ENCODE measurements at regions not wholly inside any gene's neighbourhood (a gene's known extent, or its start where the extent isn't known, plus 50 kb on each side); places are given as distances from the start of the nearest gene placed in this dataset.

DNA sequence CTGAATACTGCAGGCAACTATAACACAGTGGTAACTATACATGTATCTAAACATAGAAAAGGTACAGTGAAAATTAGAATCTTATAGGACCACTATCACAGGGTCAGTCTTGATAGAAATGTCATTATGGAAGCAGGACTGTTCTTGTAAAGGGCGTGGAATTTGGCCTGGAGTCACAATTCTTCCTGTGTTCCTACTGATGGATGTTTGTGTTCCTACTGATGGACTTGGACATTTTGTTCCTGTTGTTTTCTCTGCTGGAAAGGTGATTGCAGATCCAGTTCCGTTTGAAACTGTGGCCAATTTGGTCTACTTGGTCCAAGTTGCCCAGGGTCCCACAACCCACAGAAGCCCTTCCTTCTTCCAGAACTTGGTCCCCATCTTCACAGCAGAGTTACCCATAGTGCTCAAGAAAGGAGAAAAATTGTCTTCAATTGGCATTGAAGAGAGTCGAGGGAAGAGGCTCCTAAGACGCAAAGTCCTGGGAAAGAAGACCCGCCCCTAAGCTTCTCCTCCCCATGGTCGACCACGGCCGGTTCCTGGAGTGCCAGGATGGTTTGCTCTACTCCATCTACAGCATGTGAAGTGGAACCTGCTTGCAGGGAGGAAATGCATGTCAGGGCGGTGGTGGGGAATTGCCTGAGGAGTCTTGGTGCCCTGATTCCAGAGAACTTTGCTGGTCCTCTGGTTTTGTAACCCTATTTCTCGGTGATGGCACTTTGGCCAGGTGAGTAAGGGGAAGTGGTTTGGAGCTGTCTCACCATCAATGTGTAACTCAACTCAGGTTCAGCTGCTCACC is 102.8 kb upstream of the RAB12 start:
- H3K9me3 Mint-ChIP-seq = peaks cover 0 to 4% (median 0%) of the 10 kb centered on the region in 7 donors
- DNase-seq (no peak), ATAC-seq (ENCODE audit: low read depth in 2 of 2) (no peak)
- no peaks in the 10 kb centered on the region for H3K4me1 Mint-ChIP-seq
- H3K27me3 Mint-ChIP-seq = peaks cover 5 to 46% (median 43%) of the 10 kb centered on the region in 3 donors
- H3K36me3 Mint-ChIP-seq = no peaks in the 10 kb centered on the region
- no peak overlapping the region for H3K27ac Mint-ChIP-seq
- H3K4me3 Mint-ChIP-seq = no peak overlapping the region

DNA sequence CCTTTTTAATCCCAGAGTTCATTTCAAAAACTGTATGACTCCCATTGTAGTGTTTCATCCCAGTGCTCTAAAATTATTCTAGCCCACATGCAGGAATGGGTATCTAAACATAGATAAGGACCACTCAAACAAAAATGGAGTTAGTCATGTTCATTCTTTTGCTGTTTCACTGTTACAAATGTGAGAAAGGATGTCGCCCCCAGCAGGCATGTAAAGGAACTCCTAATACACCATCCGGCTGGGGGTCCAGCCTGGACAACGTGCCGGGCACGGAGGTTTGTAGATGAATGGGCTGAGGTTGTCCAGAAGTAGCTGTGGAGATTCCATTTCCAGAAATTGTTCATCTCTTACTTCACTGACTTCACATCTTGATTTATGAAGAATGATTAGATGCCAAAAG is 101.9 kb upstream of the RAB12 start:
- ATAC-seq (ENCODE audit: low read depth in 2 of 2) (no peak), DNase-seq (no peak)
- peaks cover 5 to 46% (median 39%) of the 10 kb centered on the region in 3 donors for H3K27me3 Mint-ChIP-seq
- H3K36me3 Mint-ChIP-seq = no peaks in the 10 kb centered on the region
- no peak overlapping the region for H3K4me3 Mint-ChIP-seq
- peaks cover 0 to 4% (median 0%) of the 10 kb centered on the region in 7 donors for H3K9me3 Mint-ChIP-seq
- no peak overlapping the region for H3K27ac Mint-ChIP-seq
- no peaks in the 10 kb centered on the region for H3K4me1 Mint-ChIP-seq

DNA sequence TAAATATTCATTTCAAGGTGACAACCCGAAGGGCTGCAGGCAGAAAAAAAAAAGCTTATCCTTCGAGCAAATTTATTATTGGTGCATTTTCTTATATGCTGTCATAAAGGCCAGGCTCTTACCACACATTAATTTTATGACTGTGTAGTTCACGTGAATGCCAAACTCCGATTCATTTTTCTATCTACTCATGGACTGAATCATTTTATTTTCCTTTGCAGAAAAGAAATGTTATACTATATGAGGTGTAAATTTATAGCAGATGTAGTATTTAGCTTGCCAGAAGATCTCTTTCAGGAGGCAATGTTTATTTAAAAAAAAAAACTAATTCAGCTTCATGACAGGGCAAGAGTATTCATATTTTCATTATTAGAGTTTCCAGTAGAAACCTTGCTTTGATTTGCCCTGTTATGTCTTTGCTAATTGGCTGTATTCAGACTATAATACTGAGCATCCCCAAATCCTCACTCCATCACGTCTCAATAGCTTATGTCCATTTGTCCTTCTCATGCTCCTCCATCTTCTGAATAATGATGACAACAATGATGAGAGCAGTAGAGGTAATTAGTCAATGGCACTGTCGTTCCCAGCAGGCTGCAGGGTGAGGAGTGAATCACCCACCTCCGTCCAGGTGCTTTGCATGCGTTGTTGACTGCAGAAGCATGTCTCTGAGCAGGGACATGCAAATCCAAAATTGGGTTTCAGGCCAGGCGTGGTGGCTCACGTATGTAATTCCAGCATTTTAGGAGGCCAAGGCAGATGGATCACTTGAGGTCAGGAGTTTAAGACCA is 101.1 kb upstream of the RAB12 start:
- peaks cover 0 to 4% (median 0%) of the 10 kb centered on the region in 7 donors for H3K9me3 Mint-ChIP-seq
- DNase-seq (no peak), ATAC-seq (ENCODE audit: low read depth in 2 of 2) (no peak)
- H3K27me3 Mint-ChIP-seq = peaks cover 5 to 51% (median 37%) of the 10 kb centered on the region in 3 donors
- no peaks in the 10 kb centered on the region for H3K36me3 Mint-ChIP-seq
- no peak overlapping the region for H3K4me3 Mint-ChIP-seq
- no peak overlapping the region for H3K27ac Mint-ChIP-seq
- H3K4me1 Mint-ChIP-seq = no peaks in the 10 kb centered on the region

DNA sequence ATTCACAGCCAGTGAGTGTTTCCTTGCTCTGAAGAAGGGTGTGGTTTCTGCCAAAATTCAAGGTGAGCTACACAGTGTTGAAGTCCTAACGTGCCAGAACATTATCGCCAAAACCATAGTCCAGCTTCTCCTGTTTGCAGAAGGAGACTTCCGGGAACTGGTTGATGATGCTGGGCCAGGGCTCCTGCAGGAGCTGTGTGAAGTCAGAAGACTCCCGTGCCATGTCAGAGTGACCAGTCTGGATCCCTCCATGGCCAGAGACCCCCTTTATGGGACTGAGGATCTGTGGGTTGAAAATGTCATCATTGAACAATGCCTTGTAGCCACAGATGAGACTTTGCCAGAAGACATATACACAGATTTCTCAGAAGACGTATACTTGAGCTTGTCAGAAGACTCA is 96.0 kb upstream of the RAB12 start:
- no peak overlapping the region for H3K27ac Mint-ChIP-seq
- no peak overlapping the region for H3K4me3 Mint-ChIP-seq
- H3K27me3 Mint-ChIP-seq = peaks cover 3 to 39% (median 24%) of the 10 kb centered on the region in 3 donors
- DNase-seq (no peak), ATAC-seq (ENCODE audit: low read depth in 2 of 2) (no peak)
- H3K9me3 Mint-ChIP-seq = no peaks in the 10 kb centered on the region
- no peaks in the 10 kb centered on the region for H3K36me3 Mint-ChIP-seq
- H3K4me1 Mint-ChIP-seq = no peaks in the 10 kb centered on the region

DNA sequence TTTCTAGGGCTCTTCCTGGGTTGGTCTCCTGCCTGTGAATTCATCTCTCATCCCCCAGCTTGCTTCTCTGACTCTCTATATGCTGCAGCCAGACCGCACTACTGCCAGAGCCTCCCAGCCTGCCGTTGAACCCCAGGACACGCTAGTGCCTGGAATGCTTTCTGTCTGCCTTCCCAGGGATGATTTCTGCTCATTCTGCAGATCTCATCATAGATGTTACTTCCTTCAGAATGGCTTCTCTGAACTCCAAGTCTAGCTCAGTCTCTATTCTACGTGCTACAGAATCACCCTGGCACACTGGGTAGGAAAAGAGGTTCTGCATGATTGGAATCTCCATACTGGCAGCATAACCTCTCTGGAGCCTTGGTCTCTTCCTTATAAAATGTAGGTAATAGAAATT is 94.8 kb upstream of the RAB12 start:
- Mint-ChIP-seq H3K36me3 (no peaks in the 10 kb centered on the region), H3K4me1 (no peaks in the 10 kb centered on the region), H3K27me3 (peaks cover 3 to 33% (median 19%) of the 10 kb centered on the region in 3 donors), H3K4me3 (no peak overlapping the region), H3K9me3 (peaks cover 0 to under 1% (median 0%) of the 10 kb centered on the region in 7 donors), H3K27ac (no peak overlapping the region)
- ATAC-seq (ENCODE audit: low read depth in 2 of 2) (no peak), DNase-seq (no peak)

DNA sequence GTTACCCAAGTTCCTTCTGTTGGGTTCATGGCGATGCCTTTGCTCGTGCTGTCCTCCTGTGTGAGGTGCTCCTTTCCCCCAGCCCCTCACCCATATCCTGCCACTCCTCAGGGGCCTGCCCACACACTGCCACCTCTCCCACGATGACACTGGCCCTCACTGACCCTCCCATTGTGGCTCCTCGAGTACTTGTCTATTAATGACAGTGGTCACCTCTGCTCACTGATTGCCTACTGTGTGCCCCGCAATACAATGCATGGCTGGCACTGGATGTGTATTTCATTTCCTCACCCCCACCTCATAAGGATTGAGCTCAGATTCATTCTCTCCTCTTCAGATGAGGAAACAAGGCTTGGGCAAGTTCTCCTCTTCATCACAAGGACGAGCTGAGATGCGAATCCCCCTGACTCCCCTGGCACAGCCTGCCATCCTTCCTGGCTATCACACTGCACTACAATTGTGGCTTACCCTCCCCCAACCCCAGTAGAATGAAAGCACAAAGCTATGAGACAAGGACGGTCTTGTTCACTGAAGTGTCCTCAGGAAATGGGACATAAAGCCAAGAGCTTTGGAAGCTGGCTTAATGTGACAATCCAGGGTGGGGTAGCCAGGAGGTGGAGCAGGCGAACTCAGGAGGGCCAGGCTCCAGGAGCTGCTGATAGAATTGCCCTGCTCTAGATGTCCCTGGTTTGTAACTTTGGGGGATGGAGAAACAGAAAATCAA is 93.9 kb upstream of the RAB12 start:
- Mint-ChIP-seq H3K27ac (peak overlapping the region in 1 of 6 donors; percentile 10), H3K9me3 (peaks cover under 1 to 5% (median 3%) of the 10 kb centered on the region in 7 donors), H3K4me1 (no peaks in the 10 kb centered on the region), H3K36me3 (peaks cover 0 to 3% of the 10 kb centered on the region in 2 donors), H3K27me3 (peaks cover 3 to 29% (median 19%) of the 10 kb centered on the region in 3 donors), H3K4me3 (no peak overlapping the region)
- DNase-seq (no peak), ATAC-seq (ENCODE audit: low read depth in 2 of 2) (no peak)

DNA sequence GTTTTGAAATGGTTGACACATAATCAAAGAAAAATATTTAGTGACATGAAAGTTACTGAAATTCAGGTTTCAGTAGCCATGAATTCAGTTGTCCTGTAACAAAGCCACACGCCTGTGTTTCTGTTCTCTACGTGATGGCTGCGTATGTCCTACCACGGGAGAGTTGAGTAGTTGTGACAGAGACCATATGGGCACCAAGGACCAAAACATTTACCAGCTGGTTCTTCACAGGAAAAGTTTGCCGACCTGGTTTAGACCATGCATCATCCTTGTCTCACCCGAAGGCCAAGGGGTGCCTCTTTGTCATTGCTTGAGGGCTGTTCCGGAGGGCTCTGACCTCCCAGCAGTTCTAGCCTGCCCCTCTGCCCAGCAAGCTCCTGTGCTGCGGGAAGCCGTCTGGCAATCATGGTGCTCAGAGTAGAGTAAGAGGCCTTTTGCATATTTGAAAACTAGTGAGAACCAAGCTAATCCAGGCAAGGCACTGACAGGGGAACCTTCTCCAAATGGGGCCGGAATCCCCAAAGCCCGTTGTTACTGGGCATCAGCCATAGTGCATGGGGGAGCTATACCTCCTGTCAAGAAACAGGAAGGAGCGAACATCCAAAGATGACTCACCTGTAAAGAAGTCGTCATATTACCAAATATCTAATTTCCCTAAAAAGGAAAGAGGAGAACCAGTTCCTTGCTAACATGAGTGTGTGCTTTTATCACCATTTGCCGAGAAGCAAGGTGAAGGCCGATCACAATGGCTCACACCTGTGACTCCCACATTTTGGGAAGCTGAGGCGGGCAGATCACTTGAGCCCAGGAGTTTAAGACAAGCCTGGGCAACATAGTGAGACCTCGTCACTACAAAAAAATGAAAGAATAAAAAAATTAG is 92.6 kb upstream of the RAB12 start:
- no peaks in the 10 kb centered on the region for H3K4me1 Mint-ChIP-seq
- no peak for ATAC-seq (ENCODE audit: low read depth in 2 of 2)
- peaks cover 3 to 39% (median 19%) of the 10 kb centered on the region in 3 donors for H3K27me3 Mint-ChIP-seq
- no peak for DNase-seq
- peaks cover 11 to 14% of the 10 kb centered on the region in 2 donors for H3K36me3 Mint-ChIP-seq
- H3K9me3 Mint-ChIP-seq = peaks cover 8 to 17% (median 13%) of the 10 kb centered on the region in 7 donors
- H3K27ac Mint-ChIP-seq = no peak overlapping the region
- H3K4me3 Mint-ChIP-seq = no peak overlapping the region

DNA sequence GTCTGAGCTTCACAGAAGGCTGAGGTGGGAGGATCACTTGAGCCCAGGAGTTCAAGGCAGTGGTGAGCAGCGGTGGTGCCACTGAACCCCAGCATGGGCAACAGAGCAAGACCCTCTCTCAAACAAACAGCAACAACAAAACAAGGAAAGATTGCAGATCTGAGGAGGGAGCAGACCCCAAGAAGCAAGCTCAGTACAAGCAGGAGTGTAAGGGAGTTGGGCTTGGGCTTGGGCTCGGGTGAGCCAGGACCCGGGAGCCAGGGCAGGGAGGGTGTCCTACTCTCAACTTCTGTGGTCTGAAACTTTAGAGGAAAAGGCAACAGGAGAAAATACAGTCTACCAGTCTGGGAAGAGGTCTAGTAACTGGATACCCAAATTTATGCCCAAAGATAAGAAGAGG is 92.0 kb upstream of the RAB12 start:
- ATAC-seq (ENCODE audit: low read depth in 2 of 2) = no peak

DNA sequence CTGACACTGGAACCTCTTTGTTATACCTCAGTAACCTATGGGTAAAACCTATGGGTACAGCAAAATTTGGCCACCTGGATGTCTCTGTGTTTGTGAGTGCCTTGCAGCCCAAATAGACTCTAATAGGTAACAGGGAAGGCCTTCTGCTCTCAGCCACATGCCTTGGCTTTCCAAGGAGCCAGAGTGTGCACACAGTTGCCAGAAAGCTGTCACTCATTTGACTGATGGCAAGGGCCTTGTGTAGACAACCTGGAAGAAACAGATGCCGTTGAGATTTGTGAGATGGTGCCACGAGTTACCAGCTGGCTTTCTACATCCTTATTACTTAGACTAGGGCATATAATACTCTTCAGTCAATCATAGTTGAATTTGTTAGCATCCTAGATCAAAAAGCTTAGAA is 90.1 kb upstream of the RAB12 start:
- Mint-ChIP-seq H3K27ac (no peak overlapping the region), H3K36me3 (peaks cover 11 to 14% of the 10 kb centered on the region in 2 donors), H3K4me1 (no peaks in the 10 kb centered on the region), H3K27me3 (peaks cover 12 to 45% (median 28%) of the 10 kb centered on the region in 3 donors), H3K9me3 (peaks cover 8 to 22% (median 13%) of the 10 kb centered on the region in 7 donors), H3K4me3 (no peak overlapping the region)
- DNase-seq = no peak
- ATAC-seq (ENCODE audit: low read depth in 2 of 2) = no peak

More for the DNA sequence above, 92.0 kb upstream of the RAB12 start:
- Mint-ChIP-seq H3K4me3 (no peak overlapping the region), H3K4me1 (no peaks in the 10 kb centered on the region), H3K27ac (no peak overlapping the region), H3K9me3 (peaks cover 8 to 22% (median 13%) of the 10 kb centered on the region in 7 donors), H3K27me3 (peaks cover 3 to 39% (median 19%) of the 10 kb centered on the region in 3 donors), H3K36me3 (peaks cover 11 to 14% of the 10 kb centered on the region in 2 donors)
- DNase-seq = no peak

DNA sequence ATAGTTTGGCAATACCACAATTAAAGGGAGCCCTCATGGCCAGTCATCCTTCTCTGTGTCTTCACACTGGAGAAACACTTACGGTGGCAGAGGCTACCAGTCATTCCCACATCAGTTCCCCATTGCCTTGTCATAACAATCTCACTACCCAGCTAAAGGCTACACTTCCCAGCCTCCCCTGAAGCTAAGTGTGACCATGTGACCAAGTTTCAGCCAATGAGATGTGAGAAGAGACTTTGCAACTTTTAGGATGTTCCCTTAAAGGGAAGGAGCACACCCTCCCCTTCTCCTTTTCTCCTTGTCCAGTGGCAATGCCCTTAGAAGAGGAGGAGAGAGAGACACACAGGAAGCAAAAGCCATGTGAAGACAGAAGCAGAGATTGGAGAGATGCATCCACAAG is 89.0 kb upstream of the RAB12 start:
- H3K4me3 Mint-ChIP-seq = no peak overlapping the region
- H3K27ac Mint-ChIP-seq = no peak overlapping the region
- no peaks in the 10 kb centered on the region for H3K4me1 Mint-ChIP-seq
- ATAC-seq (ENCODE audit: low read depth in 2 of 2) (no peak), DNase-seq (no peak)
- H3K9me3 Mint-ChIP-seq = peaks cover 8 to 22% (median 13%) of the 10 kb centered on the region in 7 donors
- H3K36me3 Mint-ChIP-seq = peaks cover 11 to 14% of the 10 kb centered on the region in 2 donors
- H3K27me3 Mint-ChIP-seq = peaks cover 17 to 43% (median 27%) of the 10 kb centered on the region in 3 donors

DNA sequence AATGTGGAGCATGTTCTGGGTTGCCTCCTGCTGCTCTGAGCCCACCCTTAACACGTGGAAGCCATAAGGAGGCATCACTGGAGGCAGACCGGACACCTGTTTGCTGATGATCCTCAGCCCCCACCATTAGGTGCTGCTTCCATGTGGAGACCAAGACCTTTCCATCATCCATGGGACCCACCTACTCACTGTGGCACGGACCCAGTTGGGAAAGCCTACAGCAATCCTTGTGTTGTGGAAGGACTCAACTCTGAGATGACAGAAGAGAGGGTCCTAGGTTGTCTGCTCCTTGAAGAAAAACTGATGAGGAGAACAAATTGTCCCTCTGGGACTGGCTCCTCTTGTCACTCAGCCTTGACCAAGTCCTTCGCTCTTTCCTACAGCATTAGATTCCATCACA is 86.5 kb upstream of the RAB12 start:
- Mint-ChIP-seq H3K27ac (no peak overlapping the region), H3K9me3 (peaks cover 9 to 22% (median 13%) of the 10 kb centered on the region in 7 donors), H3K27me3 (peaks cover 32 to 45% (median 33%) of the 10 kb centered on the region in 3 donors), H3K36me3 (peaks cover 11 to 14% of the 10 kb centered on the region in 2 donors), H3K4me1 (peaks cover 4 to 9% (median 6%) of the 10 kb centered on the region in 3 donors), H3K4me3 (no peak overlapping the region)
- no peak for DNase-seq
- ATAC-seq (ENCODE audit: low read depth in 2 of 2) = no peak

DNA sequence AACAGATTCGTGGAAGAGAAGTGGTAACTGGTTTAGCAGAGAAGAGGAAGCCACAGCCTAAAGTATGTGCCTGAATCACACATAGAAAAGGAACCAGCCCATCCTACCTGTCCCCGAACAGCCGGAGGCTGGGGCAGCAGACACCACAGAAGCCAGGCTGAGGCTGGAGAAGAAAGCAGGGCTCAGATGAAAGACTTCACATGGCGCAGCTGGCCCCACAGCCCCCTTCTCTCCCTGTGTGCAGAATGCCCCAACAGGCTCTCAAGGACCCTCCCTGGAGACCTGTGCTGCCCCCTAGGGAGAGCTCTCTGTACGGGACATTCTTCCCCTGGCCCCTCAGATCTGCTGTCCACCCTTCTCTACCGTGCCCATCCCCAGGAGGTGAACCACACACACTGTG is 83.5 kb upstream of the RAB12 start:
- peaks cover 11 to 20% of the 10 kb centered on the region in 2 donors for H3K36me3 Mint-ChIP-seq
- peaks cover 4 to 9% (median 6%) of the 10 kb centered on the region in 3 donors for H3K4me1 Mint-ChIP-seq
- ATAC-seq (ENCODE audit: low read depth in 2 of 2) = no peak
- peaks cover 14 to 31% (median 21%) of the 10 kb centered on the region in 7 donors for H3K9me3 Mint-ChIP-seq
- H3K4me3 Mint-ChIP-seq = no peak overlapping the region
- H3K27me3 Mint-ChIP-seq = peaks cover 33 to 41% (median 35%) of the 10 kb centered on the region in 3 donors
- H3K27ac Mint-ChIP-seq = no peak overlapping the region
- DNase-seq = no peak

Measured in naive B cell (primary cell).